A549 (cell line): ENCODE measurements at regions not wholly inside any gene's neighbourhood (a gene's known extent, or its start where the extent isn't known, plus 50 kb on each side); places are given as distances from the start of the nearest gene placed in this dataset.

Experiments
- ATAC-seq, 2 experiments: fragments of 200-7000 bp in 1 of 2; fragments of >200 bp in 1 of 2; cut with Nextera tagmentation in 1 of 2; cut with Tn5 transposase in 1 of 2; 3 replicates each; pipeline versions ENCODE4 v1.8.0 to v1.9.1; 2018 to 2020; ENCODE audit warnings: mild to moderate bottlenecking in 1 of 2, moderate library complexity in 1 of 2
- CTCF ChIA-PET: fragments of 300-600 bp; sonication (Branson Sonifier 250); formaldehyde crosslinking; extraction: SDS; loops from one replicate; lab custom pipeline; 2021; ENCODE audit warnings: antibody characterized with exemption, inconsistent platforms; lab: Yijun Ruan, JAX
- POLR2A ChIA-PET: fragments of 350-600 bp; formaldehyde crosslinking; extraction: SDS; loops from one replicate; lab custom pipeline; 2021; ENCODE audit warnings: antibody characterized with exemption, inconsistent platforms; lab: Yijun Ruan, JAX
- DNase-seq, 2 experiments: peaks; one replicate each; pipeline versions ENCODE4 v3.0.0 to v3.0.0-alpha.2; 2011 to 2016; ENCODE audit warnings: low read depth in 1 of 2, low spot score in 1 of 2
- FAIRE-seq: peaks from 2 replicates; lab custom pipeline; 2011; peaks lifted over from hg19 to GRCh38; lab: Jason Lieb, UNC
- H3K27ac ChIP-seq, 2 experiments: fragments of >200 bp; sonication (Bioruptor Twin); formaldehyde crosslinking; 3 replicates each; pipeline ENCODE4 v1.5.1; 2016 to 2017
- H3K4me1 ChIP-seq: fragments of >200 bp; sonication (Bioruptor Twin); formaldehyde crosslinking; 3 replicates; pipeline ENCODE4 v1.6.1; 2016
- H3K4me2 ChIP-seq: fragments of >200 bp; sonication (Bioruptor Twin); formaldehyde crosslinking; 3 replicates; pipeline ENCODE4 v1.6.1; 2016
- H3K4me3 ChIP-seq: fragments of >200 bp; sonication (Bioruptor Twin); formaldehyde crosslinking; 3 replicates; pipeline ENCODE4 v1.5.1; 2016
- H3K9me3 ChIP-seq: fragments of >200 bp; sonication (Bioruptor Twin); formaldehyde crosslinking; 3 replicates; pipeline ENCODE4 v1.6.1; 2016
- BCL3 ChIP-seq: fragments of >200 bp; sonication (Bioruptor Twin); formaldehyde crosslinking; IDR thresholded peaks from 3 replicates; pipeline ENCODE4 v1.6.1; 2016
- CBX2 ChIP-seq: fragments of 200-600 bp; sonication (generic); IDR thresholded peaks from 2 replicates; pipeline ENCODE4 v1.6.1; 2016; ENCODE audit warnings: low read depth, mild to moderate bottlenecking, borderline replicate concordance
- CBX8 ChIP-seq: fragments of 200-600 bp; sonication (generic); IDR thresholded peaks from 2 replicates; pipeline ENCODE4 v1.6.1; 2016
- CEBPB ChIP-seq, 2 experiments: fragments of >200 bp in 1 of 2; sonication (Bioruptor Twin) in 1 of 2; formaldehyde crosslinking in 1 of 2; IDR thresholded peaks; 2 replicates each; pipeline ENCODE4 v1.6.1; 2012 to 2016
- CHD4 ChIP-seq: fragments of 200-600 bp; sonication (generic); IDR thresholded peaks from 2 replicates; pipeline ENCODE4 v1.6.1; 2016; ENCODE audit warnings: antibody characterized with exemption, mild to moderate bottlenecking, borderline replicate concordance
- ELK1 ChIP-seq: fragments of 150-350 bp; IDR thresholded peaks from 2 replicates; pipeline ENCODE4 v1.6.1; 2014; ENCODE audit warnings: low read depth, mild to moderate bottlenecking, low read length
- FOSB ChIP-seq: fragments of 250-450 bp; sonication (Bioruptor Pico); IDR thresholded peaks from 2 replicates; pipeline ENCODE4 v1.5.0; 2020; ENCODE audit warnings: mild to moderate bottlenecking, moderate library complexity
- FOXS1 ChIP-seq: fragments of 250-450 bp; sonication (Bioruptor Pico); IDR thresholded peaks from 2 replicates; pipeline ENCODE4 v1.5.0; 2020; ENCODE audit warnings: mild to moderate bottlenecking, moderate library complexity
- GATA3 ChIP-seq: IDR thresholded peaks from 2 replicates; pipeline ENCODE4 v1.6.1; 2012; ENCODE audit warnings: borderline replicate concordance
- HEYL ChIP-seq: fragments of 250-450 bp; sonication (Bioruptor Pico); IDR thresholded peaks from 2 replicates; pipeline ENCODE4 v1.8.0; 2021; ENCODE audit warnings: mild to moderate bottlenecking, moderate library complexity
- HMGXB4 ChIP-seq: fragments of 250-450 bp; sonication (Bioruptor Pico); IDR thresholded peaks from 2 replicates; pipeline ENCODE4 v1.5.0; 2021; ENCODE audit warnings: mild to moderate bottlenecking, moderate library complexity, borderline replicate concordance
- HOXB5 ChIP-seq: fragments of 250-450 bp; sonication (Bioruptor Pico); IDR thresholded peaks from 2 replicates; pipeline ENCODE4 v1.5.0; 2020; ENCODE audit warnings: mild to moderate bottlenecking, moderate library complexity
- JUNB ChIP-seq: fragments of >200 bp; sonication (Bioruptor Twin); formaldehyde crosslinking; IDR thresholded peaks from 2 replicates; pipeline ENCODE4 v1.6.1; 2016
- KDM1A ChIP-seq: fragments of 200-600 bp; sonication (generic); IDR thresholded peaks from 2 replicates; pipeline ENCODE4 v1.6.1; 2016; ENCODE audit warnings: low read depth, mild to moderate bottlenecking
- NPAS2 ChIP-seq: fragments of 250-450 bp; sonication (Bioruptor Pico); IDR thresholded peaks from 2 replicates; pipeline ENCODE4 v1.8.0; 2022; ENCODE audit warnings: mild to moderate bottlenecking, moderate library complexity, borderline replicate concordance
- NR3C1 ChIP-seq: fragments of >200 bp; sonication (Bioruptor Twin); formaldehyde crosslinking; IDR thresholded peaks from 3 replicates; pipeline ENCODE4 v1.6.1; 2017
- POLR2AphosphoS2 ChIP-seq: conservative IDR thresholded peaks from 2 replicates; pipeline ENCODE4 v1.6.1; 2012; ENCODE audit warnings: low read length, improper control_type of control experiment, inconsistent platforms
- RFX5 ChIP-seq: fragments of 450-650 bp; IDR thresholded peaks from 2 replicates; pipeline ENCODE4 v1.7.1; 2014; ENCODE audit warnings: antibody characterized with exemption, mild to moderate bottlenecking, moderate library complexity
- SMC3 ChIP-seq: fragments of >200 bp; sonication (Bioruptor Twin); formaldehyde crosslinking; IDR thresholded peaks from 3 replicates; pipeline ENCODE4 v1.6.1; 2018; ENCODE audit warnings: inconsistent platforms
- SREBF2 ChIP-seq: fragments of 450-650 bp; IDR thresholded peaks from 2 replicates; pipeline ENCODE4 v1.6.1; 2014; ENCODE audit warnings: mild to moderate bottlenecking, moderate library complexity
- TP53 ChIP-seq: fragments of 250-450 bp; sonication (Bioruptor Pico); IDR thresholded peaks from 2 replicates; pipeline ENCODE4 v1.5.0; 2021; ENCODE audit warnings: mild to moderate bottlenecking, moderate library complexity
- USF2 ChIP-seq: fragments of 450-650 bp; IDR thresholded peaks from 2 replicates; pipeline ENCODE4 v1.6.1; 2014; ENCODE audit warnings: antibody characterized with exemption
- ZC3H11A ChIP-seq: fragments of 450-650 bp; IDR thresholded peaks from 2 replicates; pipeline ENCODE4 v1.6.1; 2014; ENCODE audit warnings: antibody characterized with exemption, mild to moderate bottlenecking
- WGBS: methylation state at CpG from one replicate; pipeline ENCODE4 v1.1.6; 2017; ENCODE audit errors: missing lambda C conversion rate; 5-methylcytosine and 5-hydroxymethylcytosine counted together

GRCh38 chr10:56722912-56723311 is 361.9 kb upstream of the ZWINT start:
- no peak overlapping the region for H3K4me2 ChIP-seq
- H3K4me3 ChIP-seq: no peak overlapping the region
- TF ChIP-seq RFX5: no peak
- TF ChIP-seq CBX8: no peak
- no peak for TF ChIP-seq USF2
- TF ChIP-seq HEYL (CRISPR knock-in tag): no peak
- no peak for TF ChIP-seq NR3C1
- TF ChIP-seq FOSB (CRISPR knock-in tag): no peak
- TF ChIP-seq NPAS2 (CRISPR knock-in tag): no peak
- no peak for TF ChIP-seq SMC3
- no peak for TF ChIP-seq KDM1A
- no peak for TF ChIP-seq HOXB5 (CRISPR knock-in tag)
- no peak for TF ChIP-seq CHD4
- TF ChIP-seq ELK1: no peak
- TF ChIP-seq TP53 (CRISPR knock-in tag): no peak
- TF ChIP-seq CEBPB (IDR thresholded peaks at IDR 0.05): no peak
- TF ChIP-seq, all 56 proteins: peak for 0
- WGBS: 19% methylated on average over 7 of the region's 7 CpGs
- H3K4me1 ChIP-seq: no peaks in the 10 kb centered on the region
- ChIA-PET POLR2A (no interaction called here), CTCF (no interaction called here)
- ATAC-seq: no peak
- FAIRE-seq: no peak
- DNase-seq: no peak
- H3K9me3 ChIP-seq: no peaks in the 10 kb centered on the region
- no peak overlapping the region for H3K27ac ChIP-seq

- ChIA-PET POLR2A (no interaction called here), CTCF (no interaction called here)
- FAIRE-seq (no peak), DNase-seq (no peak), ATAC-seq (no peak)
- Histone ChIP-seq H3K4me1 (no peaks in the 10 kb centered on the region), H3K27ac (no peak overlapping the region), H3K4me2 (no peak overlapping the region), H3K4me3 (no peak overlapping the region), H3K9me3 (no peaks in the 10 kb centered on the region; the same call in 2 of the 3 replicates)
- 4% methylated on average over 2 of the region's 2 CpGs for WGBS
- TF ChIP-seq KDM1A: no peak
- no peak for TF ChIP-seq CEBPB (IDR thresholded peaks at IDR 0.05)
- no peak for TF ChIP-seq FOXS1 (CRISPR knock-in tag)
- no peak for TF ChIP-seq SREBF2
- TF ChIP-seq ELK1: no peak
- TF ChIP-seq JUNB: no peak
- no peak for TF ChIP-seq GATA3
- no peak for TF ChIP-seq HOXB5 (CRISPR knock-in tag)
- no peak for TF ChIP-seq POLR2AphosphoS2
- no peak for TF ChIP-seq ZC3H11A
- TF ChIP-seq CBX2: no peak
- no peak for TF ChIP-seq CBX8
- no peak for TF ChIP-seq HMGXB4 (CRISPR knock-in tag)
- TF ChIP-seq NR3C1: no peak
- no peak for TF ChIP-seq USF2
- TF ChIP-seq BCL3: no peak
Observed at GRCh38 chr10:56715262-56715661, 354.2 kb upstream of the ZWINT start.
